Stimulated activated CD8-positive, alpha-beta memory T cell treated with anti-CD3 and anti-CD28 coated beads, Interleukin-4, amount 100 ng/mL, for 48 hours (primary cell): ENCODE measurements at regions not wholly inside any gene's neighbourhood (a gene's known extent, or its start where the extent isn't known, plus 50 kb on each side); places are given as distances from the start of the nearest gene placed in this dataset.
A peak's percentile ranks its signal among the peaks of the same experiment; 100 is the strongest.

ENCODE experiments used
- DNase-seq: peaks from one replicate; pipeline ENCODE4 v3.0.0-alpha.2; 2020

DNA sequence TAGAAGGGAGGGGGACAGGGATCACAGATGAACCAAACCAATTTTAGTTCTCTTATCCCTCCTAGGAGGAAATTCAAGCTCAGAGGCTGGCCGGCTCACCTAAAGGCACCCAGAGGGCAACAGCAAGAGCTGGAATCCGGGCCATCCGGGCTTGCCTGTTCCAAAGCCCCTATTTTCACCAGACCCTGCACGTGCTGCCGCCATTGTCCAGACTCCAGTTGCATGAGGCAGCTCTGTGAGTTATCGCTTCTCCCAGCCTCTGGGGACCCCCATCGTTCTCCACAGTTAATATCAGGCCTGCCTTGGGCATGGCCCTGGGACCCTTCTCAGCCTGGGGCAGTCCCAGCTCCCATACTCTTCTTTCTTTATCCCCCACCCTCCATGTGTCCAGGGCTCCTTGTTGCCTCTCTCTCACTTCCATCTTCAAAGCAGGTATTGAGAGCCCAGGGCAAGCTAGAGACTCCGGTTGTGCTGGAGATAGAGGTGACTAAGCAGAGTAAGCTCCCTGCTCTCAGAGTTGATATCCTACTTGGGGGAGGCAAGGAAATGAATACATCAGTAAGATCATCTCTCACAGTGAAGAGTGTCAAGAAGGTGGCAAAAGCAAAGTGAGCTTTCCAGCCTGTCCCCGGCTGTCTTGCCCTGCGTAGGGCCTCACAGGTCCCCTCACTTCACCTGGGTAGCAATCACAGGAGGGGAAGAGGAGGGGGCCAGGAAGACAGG lies 322.8 kb downstream of the UACA start:
- DNase-seq, result no peak

DNA sequence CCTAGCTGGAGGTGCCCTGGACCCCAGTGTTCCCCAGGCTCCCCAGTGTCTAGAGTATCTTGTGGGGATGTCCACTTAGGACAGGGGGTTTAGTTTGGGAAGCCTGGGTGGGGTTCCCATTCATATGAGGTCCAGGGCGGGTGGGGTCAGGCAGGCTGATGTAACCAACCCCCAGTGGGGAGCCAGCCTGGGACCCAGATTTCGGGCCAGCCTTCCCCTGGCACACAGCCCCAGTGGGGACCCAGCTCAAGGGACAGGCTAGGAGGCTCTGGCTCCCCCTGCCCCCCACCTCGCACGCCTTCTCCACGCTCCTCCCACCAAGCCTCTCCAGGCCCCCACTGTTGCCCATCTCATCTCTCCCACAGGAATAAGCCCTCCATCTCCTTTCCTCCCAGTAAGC lies 323.5 kb downstream of the UACA start:
- no peak for DNase-seq

DNA sequence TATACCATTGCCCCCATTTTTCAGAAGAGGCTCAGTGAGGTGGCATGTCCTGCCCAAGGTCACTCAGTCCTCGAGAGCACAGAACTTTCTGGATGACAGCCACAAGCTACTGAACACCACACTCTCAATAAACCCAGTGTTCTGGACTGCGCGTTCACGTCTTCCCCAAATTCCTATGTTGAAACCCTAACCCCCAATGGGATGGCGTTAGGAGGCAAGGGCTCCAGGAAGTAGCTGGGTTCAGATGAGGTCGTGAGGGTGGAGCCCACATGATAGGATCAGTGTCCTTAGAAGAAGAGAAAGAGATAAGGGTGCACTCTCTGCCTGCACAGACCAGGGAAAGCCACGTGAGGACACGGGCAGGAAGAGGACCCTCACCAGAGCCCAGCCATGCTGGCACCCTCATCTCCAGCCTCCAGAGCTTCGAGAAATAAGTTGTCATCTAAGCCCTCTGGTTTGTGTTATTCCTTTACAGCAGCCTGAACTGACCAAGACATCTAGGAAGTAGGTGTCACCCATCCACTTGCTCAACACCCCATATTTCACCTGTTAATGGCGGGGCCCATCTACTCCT lies 324.0 kb downstream of the UACA start:
- no peak for DNase-seq

DNA sequence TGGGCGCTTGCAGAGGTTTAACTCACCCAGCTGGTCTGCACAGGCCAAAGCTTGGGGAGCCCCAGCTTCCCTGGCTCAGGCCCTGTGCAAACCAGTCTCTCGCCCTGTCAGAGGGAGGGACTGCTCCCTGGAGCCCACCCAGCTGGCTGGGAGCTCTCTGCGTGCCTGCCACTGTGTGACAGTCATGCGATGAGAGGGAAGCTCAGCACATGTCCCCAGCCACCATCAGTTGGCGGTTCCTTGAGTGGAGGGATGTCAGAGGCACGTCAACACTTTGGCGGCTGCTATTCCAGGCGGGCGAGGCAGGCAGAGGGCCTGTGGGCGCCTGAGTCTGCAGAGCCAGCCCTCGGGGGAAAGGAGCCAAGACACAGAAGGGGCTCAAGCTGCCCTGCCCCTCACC lies 324.6 kb downstream of the UACA start:
- DNase-seq, result no peak

DNA sequence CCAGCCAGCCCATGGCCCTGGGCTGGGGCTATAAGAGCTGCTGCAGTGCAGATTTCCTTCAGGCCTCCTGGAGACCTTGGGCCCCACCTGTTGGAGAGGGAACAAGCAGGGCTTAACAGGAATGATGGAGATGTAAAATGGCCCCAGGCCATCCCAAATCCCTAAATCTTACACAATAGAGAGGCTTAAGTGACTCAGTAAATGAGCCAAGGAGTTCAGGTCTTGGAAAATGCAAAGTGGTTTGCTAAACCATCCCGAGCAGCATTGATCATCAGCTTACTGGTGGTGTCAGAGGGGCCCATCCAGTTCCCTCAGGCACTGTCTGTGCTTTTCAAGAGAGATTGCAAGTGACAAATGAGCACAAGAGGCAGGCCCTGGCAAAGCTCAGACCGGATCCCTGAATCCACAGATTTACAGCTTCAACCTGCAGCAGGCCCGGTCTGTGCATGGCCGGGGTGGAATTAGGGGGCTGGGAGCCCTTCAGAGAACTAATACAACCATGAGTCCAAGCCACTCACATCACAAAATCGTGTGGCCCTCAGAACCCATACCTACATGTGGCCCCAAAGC lies 325.4 kb downstream of the UACA start:
- no peak for DNase-seq

DNA sequence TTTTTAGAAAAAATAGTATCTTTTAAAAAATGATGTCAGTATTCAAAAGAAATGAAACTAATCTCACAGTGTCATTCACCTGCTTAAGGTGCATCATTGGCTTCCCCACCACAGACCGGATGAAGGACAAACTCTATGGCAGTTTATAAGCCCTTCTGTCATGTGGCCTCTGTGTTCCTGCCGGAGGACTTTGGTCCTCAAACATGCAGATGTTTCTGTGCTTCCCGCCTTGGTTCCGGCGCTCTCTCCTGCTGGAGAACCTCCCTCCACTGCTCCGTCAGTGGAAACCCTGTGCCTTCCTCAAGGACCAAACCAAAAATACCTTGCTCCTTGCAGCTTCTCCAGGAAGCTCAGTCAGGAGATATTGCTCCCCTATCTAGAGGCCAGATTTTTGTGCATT lies 326.3 kb downstream of the UACA start:
- no peak for DNase-seq

DNA sequence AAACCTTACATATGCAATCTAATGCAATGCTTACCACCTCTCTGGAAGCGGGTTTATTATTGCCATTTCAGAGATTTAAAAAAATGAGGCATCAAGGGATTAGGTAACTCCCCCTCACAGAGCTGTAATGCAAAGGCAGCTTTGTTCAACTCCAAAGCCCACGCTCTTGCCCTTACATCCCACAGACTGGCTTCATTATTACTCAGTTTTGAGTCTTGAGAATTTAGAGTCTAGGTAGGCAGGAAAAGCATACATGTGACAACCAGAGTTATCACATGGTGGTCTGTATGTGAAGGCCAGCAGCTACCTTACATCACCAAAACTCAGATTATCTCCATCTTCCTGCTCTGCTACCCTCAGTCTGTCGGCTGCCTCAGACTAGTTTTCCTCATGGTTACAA lies 326.9 kb downstream of the UACA start:
- DNase-seq, result no peak

DNA sequence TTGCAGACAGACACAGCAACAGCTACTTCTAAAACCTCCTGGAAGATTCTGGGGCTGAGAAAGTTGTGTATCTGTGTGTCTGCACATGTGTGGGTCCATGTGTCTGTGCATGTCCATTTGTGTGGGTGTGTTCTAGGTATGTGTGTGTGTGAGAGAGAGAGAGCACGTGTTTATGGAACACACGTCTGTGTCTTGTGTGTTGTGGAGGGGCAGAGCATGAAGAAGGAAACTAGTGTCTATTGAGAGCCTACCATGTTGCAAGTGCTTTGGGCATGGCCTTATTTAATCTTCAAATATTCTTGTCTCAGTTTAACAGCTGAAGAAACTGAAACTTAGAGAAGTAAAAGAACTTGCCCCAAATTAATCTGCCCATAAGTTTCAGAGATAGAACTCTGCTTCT lies 327.5 kb downstream of the UACA start:
- DNase-seq, result no peak

DNA sequence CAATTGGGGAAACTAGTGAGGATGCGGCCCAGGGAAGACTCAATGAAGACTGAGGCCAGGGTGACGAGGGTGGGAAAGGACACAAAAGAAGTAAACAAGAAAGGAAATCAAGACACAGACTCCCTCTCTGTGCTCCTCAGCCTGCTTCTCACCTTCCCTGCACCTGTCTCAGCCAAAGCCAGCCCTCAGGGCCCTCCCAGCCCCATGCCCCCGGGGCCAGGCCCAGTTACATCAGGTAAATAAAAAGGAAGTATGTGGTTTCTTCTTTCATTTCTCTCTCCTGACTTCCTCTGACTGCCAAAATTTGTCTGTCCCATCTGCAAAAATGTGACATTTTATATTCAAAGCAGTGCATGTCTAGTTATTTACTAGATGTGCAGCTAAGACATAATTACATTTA lies 328.0 kb downstream of the UACA start:
- no peak for DNase-seq

DNA sequence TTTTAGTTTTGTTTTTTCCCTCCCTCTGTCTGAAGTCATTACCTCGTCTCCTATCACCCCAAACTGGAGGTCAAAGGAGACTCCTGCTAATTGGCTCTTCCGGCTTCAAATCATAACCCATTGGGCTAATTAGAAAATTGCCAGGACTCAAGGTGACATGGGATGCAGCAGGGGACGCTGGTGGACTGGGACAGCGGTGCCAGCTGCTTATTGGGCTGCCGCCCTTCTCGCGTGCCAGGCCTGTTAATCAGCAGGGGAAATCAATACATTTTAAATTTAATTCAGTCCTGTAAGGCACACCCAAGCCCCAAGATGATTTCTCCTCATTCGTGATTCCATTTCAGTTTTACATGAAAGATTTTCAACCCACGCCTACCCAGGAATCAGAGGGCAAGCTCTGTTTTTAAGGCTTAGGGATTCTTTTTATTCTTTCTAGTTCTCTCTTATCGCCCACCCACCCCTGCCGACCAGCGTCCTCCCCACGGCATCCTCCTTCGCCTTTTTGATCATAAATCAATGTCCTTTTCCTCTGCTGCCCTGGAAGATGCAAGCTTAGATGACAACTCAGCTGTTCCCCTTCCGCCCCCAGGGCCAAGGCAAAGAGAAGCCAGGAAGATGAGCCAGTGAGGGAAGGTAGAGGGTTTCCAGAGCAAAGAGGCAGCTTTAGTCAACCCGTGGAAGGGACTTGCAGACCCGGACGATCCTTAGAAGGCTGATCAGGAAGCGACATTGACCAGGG lies 329.6 kb downstream of the UACA start:
- DNase-seq, result no peak

DNA sequence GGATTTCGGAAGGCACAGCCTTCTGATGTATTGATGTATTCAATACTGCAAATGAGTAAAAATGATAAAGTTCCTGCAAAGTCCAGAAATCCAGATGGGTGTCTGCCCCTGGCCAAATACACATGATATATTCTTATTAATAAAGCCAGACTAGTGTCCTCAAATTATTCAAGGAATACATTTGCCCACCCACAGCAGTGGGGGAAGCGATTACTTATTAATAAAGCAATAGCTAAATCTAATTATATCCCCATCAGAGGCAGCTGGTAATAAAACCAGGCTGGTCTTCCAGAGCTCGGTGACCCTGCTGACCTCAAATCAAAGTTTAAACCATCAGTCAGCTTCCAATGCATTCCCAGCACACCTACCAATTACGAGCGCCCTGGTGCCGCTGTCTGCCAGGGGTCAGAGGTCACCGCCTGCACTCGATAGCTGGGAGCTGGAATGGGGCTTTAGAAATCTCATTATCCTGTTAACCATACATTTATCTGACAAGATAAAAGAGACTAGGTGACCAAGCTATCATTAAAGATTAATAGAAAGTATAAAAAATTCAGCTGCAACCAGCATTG lies 330.3 kb downstream of the UACA start:
- DNase-seq, result no peak

DNA sequence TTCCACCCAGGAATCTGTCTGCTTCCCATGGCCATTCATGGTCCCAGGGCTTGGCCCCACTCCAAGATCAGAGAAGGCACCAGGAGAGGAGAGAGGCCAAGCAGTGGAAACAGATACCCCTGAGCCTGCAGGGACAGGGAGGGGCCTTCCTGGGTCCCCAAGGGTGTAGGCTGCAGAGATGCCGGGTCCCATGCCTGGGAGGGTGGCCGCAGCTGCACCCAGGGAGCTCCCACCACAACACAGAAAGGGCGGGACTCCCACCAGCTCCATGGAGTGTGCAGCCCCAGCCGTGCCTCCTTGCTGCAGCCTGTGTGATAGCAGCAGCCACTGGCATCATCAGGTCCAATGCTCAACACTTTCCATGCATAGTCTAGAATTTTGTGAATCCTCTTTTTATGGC lies 331.5 kb downstream of the UACA start:
- no peak for DNase-seq

DNA sequence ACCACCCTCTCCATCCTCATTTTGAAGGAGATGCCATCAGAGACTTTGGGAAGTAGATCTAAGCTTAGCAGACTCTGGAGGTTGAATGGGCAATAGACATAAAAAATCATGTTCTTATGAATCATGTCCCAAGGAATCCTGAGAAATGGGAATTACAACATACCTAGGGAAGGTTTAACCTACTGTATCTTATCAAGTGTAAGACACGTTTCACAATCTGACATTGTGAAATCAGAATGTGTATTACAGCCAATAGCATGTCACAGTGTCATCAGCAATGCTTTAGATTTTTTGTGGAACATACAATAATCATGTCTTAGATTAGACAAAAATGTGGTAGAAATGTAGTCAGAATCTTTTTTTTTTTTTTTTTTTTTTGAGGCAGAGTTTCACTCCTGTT lies 332.4 kb upstream of the TLE3 start:
- no peak for DNase-seq

DNA sequence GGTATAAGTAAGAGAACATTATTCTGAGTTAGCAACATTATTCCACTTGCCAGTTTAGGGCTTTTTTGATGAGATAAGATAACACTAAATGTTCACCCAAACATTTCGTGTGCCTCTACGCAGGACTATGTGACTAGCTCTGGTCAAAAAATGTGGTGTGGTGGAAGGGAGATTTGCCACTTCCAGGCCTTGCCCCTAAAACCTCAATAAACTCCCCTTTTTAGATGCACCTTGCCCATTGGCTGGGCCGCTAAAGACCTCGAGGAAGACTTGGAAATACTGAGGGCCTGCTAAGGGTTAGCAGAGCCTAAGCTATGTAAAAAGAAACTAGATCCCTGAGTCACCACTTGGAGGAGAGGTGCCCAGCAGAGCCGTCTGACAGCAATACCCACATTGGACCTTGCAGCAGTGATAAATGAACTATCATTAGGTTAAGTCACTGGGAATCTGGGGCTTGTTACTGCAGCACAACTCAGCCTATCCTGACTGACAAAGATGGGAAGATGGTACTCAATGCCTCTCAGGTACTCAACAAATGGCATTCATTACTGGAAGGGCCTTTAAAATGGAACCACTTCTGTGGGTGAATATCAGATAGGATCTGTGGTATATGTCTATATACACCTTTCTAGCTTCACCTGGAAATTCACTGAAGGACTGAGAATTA lies 331.5 kb upstream of the TLE3 start:
- DNase-seq, result no peak

DNA sequence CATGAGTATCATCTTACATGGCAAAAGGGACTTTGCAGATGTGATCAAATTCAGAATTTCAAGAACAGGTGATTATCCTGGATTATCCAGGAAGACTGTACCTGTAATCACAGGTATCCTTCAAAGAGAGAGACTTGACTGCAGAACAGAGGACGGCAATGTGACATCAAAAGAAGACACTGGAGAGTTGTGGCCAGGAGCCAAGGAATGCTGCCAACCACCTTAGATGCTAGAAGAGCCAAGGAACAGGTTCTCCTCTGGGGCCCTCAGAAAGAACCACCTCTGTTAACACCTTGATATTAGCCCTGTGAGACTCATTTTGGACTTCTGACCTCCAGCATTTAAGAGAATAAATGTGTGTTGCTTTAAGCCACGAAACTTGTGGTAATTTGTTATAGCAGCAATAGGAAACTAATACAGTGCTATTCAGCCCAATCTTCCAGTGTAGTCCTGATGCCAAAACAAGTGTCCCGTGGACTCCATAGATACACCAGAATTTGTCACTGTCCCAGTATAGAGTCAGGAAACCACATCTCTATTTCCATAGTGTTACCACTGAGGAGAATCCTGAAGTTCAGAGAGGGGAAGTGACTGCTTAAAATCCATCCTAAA lies 330.6 kb upstream of the TLE3 start:
- DNase-seq, result no peak

DNA sequence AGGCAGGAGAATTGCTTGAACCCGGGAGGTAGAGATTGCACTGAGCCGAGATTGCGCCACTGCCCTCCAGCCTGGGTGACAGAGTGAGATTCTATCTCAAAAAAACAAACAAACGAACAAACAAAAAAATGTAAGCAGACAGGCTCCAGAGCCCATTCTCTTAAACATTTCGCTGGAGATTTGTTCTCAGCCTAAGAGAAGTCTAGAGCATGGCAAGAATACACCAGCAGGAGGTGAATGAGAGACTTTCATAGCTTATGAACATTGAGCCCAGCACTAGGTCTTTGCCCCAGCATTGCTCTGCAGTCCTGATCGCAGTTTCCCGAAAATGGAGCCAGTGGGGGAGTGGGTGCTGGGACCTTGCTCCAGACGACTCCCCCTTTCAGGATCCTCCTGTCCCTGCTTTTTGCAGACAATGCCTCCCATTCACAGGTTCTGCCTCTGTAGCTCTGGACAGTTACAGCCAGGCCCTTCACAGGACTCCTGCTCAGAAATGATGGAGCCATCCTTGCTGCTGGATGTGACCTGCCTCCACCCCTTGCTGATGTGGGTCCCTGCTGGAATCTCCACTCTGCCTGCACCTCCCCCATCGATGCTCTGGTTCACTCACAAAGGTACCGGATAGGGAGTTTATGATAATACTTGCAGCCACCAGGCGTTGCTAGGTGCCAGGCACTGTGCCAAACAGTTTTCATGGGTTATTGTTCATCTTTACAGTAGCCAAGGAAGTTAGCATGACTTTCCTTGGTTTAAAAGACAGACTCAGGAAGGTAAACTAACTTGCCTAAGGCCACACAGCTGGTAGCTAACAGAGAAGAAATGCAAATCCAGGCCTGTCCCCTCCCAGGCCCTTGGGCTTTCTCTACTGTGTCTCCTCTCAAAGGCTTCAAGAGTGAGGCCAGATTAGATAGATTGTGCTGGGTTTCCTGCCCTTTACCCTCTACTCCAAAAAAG lies 329.7 kb upstream of the TLE3 start:
- no peak for DNase-seq

DNA sequence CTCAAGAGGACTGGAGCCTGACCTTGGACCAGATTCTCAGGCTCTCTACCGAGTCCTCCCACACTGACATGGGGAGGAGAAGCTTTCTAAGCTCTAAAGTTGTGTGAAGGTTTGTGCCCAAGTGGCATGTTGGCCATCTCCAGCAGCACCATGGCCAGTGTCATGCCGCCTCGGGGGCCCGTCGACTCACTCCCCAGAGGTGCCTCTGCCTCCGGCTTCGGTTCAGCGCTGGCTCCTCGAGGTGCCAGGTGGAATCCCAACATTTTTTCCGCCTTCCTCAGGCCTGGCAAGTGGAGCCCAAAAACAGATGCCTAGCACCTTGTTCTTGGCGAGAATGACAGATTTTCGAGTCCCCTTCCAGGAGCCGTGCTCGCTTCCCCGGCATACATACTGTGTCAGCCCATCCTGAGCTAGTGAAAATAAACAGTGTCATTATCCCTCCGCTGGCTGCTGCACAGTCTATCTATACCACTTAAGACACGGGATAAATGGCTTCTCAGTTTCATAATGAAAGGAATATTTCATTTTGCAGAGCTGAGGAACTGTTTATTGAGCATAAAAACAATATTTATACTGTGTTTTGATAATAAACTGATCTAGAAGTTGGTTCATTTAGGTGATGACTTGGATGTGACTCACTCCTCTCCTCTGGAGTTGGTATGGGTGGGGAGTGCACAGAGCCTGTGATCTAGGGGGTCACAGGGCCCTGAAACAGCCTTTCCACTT lies 328.5 kb upstream of the TLE3 start:
- no peak for DNase-seq

DNA sequence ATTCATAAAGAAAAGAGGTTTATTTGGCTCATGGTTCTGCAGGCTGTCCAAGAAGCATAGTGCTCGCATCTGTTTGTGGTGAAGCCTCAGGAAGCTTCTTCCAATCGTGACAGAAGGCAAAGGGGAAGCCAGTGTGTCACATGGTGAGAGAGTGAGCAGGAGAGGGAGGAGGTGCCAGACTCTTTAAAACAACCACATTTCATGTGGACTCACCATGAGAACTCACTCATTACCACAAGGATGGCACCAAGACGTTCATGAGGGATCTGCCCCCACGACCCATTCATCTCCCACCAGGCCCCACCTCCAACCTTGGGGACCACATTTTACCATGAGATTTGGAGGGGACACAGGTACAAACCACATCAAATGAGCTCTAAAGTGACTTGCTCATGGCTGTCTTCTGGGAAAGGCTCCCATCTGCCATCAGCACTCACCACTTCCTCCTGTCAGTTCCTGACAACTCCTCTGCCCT lies 327.3 kb upstream of the TLE3 start:
- DNase-seq, result peak; percentile 52

DNA sequence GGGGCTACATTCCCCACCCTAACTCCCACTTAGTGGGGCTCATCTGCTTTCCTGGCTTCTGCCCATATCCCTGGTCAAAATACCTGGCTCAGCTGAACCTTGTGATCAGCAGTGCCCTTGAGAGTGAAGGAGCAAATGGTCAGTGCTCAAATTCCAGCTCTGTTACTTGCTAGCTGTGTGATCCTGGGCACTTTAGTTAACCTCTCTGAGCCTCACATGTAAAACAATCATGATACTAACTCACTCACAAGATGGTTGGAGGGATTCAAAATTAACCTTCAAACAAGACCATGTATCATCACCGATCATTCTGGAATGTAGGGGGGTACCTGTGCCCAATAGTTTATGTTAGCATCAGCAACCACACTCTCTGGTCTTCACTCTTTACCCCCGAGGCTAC lies 325.6 kb upstream of the TLE3 start:
- no peak for DNase-seq

DNA sequence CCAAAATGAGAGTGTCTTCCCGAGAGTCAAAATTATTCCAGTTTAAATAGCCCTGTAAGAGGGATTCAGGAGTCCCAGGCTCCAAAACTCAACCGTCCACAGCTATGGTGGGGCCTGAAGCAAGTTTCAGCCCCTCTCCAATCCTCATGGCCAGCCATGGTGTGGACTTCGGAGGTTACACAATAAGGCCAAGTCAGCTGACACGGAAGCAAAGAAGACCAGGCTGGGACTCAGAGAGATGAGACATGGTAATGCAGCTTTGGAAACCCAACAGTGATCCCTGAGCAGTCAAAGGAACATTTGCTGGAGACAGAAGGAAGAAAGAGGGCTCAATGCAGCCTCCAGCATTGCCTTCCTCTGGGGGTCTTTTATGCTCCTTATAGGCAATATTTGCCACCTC lies 324.6 kb upstream of the TLE3 start:
- no peak for DNase-seq
